Sciatic nerve (tissue), 2 donors: ENCODE measurements at regions not wholly inside any gene's neighbourhood (a gene's known extent, or its start where the extent isn't known, plus 50 kb on each side); places are given as distances from the start of the nearest gene placed in this dataset.

Experiments used
- ATAC-seq: fragments of 200-7000 bp; cut with Tn5 transposase; one replicate; pipeline ENCODE4 v1.9.1; 2020; ENCODE audit warnings: mild to moderate bottlenecking, moderate library complexity
- DNase-seq: peaks from one replicate; pipeline ENCODE4 v3.0.0-alpha.2; 2020; ENCODE audit warnings: low spot score
- intact Hi-C: fragments of 100-400 bp; cut with DNase I; formaldehyde crosslinking; loops from one replicate; pipeline ENCODE4 v1.14.2; 2022
- donor health status: DM: no; HTN: no; CAD: no.
- donor health status: DM: no; HTN: no; CAD: no.

DNA sequence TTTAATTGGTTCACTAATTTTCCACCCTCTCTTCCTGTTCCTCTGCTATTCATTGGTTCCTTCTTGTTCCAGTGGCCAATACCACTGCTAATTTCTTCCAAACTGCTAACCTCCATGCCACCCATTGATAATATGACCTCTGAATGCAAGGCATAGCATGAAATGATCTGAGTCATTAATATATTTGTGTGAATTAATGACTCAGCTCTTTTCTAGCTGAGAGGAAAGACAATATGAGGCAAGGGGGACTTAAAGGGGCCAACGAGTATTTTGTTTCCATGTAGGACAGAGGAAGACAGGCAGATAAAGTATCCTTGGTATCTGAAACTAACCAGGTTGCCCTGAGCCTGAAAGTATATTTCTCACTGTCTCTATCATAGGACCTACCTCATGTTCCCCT lies 154.3 kb upstream of the BRINP1 start:
- intact Hi-C loops: no loop called here
- DNase-seq (no peak), ATAC-seq (no peak)

- intact Hi-C loops: no loop called here
- ATAC-seq (no peak), DNase-seq (no peak)
Observed at GRCh38 chr9:119522381-119522780, 153.1 kb upstream of the BRINP1 start.

DNA sequence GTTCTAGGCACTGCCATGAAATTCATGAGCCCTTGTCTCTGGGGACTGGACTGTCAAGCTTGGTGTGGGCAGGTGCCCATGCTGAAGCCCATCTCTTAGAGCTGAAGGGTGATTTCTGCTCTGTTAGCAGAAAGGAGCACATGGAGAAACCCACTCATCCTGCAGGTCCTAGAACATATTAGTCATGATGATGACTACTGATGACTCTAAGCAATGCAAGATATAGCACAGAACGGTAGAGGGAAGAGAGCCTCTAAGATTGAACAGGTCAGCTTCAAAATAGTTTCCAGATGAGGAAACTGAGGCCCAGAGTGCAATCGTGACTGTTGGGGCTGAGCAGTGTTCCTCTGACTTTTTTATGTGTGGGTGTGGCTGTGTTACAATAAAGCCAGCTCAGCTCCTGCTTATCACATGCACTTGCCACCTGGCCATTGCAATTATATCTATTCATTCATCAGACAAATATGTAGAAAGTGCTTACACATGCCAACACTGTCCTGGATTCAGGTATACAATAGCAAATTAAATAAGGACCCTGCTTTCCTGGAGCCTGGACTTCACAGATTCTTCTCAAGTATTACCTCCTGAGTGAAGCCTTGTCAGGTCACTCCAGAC lies 140.2 kb upstream of the BRINP1 start:
- DNase-seq (no peak), ATAC-seq (no peak)
- intact Hi-C loops: no loop called here

DNA sequence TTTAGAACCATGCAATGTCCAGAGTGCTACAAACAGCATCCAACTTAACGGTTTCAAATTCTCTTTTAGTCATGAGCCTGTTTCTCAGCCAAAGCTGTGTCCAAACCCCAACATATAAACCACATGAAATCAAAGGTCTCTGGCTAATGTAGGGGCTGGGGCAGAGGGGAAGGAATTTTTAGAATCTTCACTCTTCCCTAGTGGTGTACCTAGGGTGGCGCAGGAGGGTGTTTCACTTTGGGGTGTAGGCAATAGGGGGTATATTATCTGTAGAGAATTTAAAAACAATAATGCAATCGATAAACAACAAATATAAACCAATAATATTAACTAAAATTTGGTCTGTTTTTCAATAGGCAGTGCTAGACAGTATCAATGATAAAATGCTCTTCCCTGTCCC lies 132.1 kb upstream of the BRINP1 start:
- ATAC-seq (no peak), DNase-seq (no peak)
- intact Hi-C loops: no loop called here

GRCh38 chr9:119500072-119500771 lies 131.0 kb upstream of the BRINP1 start:
- no peak for DNase-seq
- no peak for ATAC-seq
- intact Hi-C loops: no loop called here

DNA sequence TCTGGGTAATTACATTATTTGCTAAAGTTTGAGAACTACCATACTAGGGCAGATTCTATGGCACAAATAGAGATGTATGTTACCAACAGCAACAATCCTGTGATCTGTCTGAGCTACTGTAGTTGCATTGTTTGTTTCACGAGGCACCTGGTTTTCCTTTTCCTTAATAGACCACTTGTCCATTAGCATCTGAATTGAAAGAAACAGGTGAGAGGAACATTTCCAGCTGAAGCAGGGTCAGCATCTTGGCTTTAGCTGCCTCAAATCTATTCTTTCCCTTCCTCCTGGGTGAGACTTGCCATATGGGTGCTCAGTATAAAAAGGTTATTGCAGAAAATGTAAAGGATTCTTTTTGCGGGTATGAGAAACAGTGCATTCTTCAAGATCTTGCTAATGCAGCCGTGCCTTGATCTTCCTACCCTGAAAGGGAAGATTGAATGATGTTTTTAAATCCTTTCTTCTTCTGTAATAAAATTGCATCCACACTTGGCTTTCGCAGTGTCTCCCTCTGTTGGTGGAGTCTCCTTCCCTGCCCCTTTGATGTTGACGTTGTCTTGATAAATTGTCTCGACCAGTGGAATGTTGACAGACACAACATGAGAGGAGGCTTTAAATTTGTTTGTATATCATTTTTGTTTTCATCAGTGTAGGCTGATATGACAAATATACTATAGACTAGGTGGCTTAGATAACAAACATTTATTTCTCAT lies 118.0 kb upstream of the BRINP1 start:
- ATAC-seq (no peak), DNase-seq (no peak)
- intact Hi-C loops: no loop called here

DNA sequence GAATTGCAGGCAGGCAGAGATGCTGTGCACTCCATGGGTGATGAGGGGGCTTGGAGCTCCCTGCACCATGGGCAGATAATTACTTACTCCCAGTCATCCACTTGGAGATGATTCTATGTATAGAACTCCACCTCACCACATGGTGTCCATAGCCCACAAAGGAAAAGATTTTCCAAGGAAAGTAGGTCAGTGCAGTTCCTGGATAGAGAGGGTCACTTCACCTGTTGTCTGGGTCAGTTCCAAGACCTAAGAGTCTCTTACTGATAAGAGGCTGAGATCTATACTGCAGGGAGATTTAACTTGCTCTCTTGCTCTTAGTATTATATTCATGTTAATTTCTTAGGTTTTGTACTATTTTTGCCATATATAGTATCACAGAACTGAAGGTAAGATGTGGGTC lies 113.9 kb upstream of the BRINP1 start:
- no peak for DNase-seq
- no peak for ATAC-seq
- intact Hi-C loops: no loop called here

- DNase-seq (no peak), ATAC-seq (no peak)
- intact Hi-C loops: no loop called here
Observed at GRCh38 chr9:119477197-119477596, 108.0 kb upstream of the BRINP1 start.

- DNase-seq: no peak
- intact Hi-C loops: no loop called here
- ATAC-seq: no peak
Observed at GRCh38 chr9:119458068-119458467, 88.8 kb upstream of the BRINP1 start.

GRCh38 chr9:119453980-119454379 lies 84.7 kb upstream of the BRINP1 start:
- ATAC-seq: no peak
- intact Hi-C loops: no loop called here
- DNase-seq: no peak

DNA sequence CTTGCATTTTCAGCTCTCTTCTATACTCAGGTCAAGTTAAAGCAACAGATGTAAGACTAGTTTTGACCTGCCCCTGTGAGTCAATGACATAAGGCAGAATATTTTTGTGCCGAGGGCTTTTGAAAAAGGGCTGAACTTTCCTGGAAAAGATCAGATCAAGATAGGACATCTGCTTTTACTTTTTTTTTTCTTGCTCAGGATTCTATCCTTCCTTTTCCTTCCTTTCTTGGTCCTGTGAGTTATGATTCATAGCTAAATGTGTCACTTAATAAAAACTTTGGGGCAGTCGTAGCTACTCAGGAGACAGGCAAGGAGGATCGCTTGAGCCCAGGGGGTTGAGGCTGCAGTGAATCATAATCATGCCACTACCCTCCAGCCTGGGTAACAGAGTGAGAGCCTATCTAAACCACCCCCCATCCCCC lies 84.3 kb upstream of the BRINP1 start:
- DNase-seq: no peak
- ATAC-seq: no peak
- intact Hi-C loops: no loop called here

DNA sequence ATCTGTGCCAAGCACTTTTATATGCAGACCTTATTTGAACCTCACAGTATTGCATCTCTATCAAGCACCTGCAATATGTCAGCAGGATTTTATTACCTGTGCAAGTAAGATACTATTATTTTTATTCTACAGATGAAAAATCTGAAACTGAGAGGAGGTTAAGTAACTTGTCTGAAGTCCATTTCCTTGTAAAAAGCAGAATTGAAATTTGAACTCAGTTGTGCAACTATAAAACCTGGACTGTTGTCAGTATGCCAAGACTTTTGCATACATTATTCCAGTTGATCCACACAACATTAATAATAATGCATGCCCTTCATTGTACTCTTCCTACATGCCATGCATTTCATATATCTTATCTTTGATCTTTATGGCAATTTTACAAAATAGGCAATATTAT lies 82.2 kb upstream of the BRINP1 start:
- no peak for ATAC-seq
- no peak for DNase-seq
- intact Hi-C loops: no loop called here

- DNase-seq (no peak), ATAC-seq (no peak)
- intact Hi-C loops: no loop called here
Observed at GRCh38 chr9:119443179-119443578, 73.9 kb upstream of the BRINP1 start.

GRCh38 chr9:119441832-119442231 lies 72.6 kb upstream of the BRINP1 start:
- ATAC-seq (no peak), DNase-seq (no peak)
- intact Hi-C loops: no loop called here

GRCh38 chr9:119441338-119441737 lies 72.1 kb upstream of the BRINP1 start:
- intact Hi-C loops: no loop called here
- DNase-seq (no peak), ATAC-seq (no peak)

- intact Hi-C loops: no loop called here
- DNase-seq (no peak), ATAC-seq (no peak)
Observed at GRCh38 chr9:119436261-119436660, 67.0 kb upstream of the BRINP1 start.

DNA sequence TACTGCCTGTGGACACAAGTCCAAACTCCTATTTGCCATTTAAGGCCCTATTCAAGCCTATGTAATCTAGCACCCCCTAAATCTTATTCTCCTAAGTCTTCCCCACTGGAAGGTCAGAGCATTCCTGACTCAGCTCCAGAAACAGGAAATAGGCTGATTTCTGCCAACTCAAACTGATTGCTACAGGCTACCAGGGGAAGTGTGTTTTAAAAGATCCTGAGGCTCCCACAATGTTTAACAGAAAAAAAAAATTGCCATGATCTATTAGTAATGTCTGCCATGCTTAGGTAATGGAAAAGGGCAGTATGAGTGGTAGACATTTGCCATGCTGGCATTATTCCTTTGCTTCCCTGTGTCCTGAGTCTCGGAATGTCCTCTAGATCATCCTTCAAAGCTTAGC lies 65.8 kb upstream of the BRINP1 start:
- ATAC-seq: no peak

DNA sequence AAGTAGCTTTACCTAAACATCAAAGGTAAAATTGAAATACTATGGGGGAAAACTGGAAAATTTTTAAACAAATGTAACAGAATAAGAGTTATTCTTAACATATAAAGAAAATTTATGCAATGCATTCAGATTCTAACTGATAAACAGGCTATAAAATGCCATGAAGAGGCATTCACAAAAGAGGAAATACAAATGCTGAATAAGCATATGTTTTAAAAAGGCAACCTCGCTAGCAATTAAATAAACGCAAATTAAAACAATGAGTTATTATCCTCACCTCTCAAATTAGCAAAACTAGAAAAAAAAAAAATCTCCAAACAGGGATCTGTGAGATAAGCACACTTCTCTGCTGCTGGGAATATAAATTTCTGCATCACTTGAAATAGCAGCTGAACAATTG lies 63.2 kb upstream of the BRINP1 start:
- ATAC-seq: no peak
- DNase-seq: no peak
- intact Hi-C loops: no loop called here

More for the DNA sequence above, 65.8 kb upstream of the BRINP1 start:
- intact Hi-C loops: no loop called here
- no peak for DNase-seq

DNA sequence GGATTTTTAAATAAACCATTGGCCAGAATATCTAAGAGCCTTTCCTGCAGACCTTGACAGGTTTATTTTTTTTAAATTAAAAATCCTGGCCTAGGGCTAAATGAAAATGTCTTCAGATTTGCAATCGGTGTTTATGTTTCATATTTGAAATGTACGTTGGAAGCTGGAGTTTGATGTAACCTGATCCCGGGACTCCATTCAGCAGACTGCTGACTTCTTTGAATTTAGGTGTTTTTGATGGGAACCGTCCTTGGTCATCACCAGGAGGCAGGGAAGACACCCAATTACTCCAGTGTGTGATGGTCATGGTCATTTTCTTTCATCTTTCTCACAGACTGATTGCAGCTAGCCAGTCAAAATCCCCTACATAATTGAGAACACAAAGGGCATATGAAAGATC lies 60.1 kb upstream of the BRINP1 start:
- ATAC-seq (no peak), DNase-seq (no peak)
- intact Hi-C loops: no loop called here

- DNase-seq (no peak), ATAC-seq (no peak)
- intact Hi-C loops: no loop called here
Observed at GRCh38 chr9:119420231-119420630, 51.0 kb upstream of the BRINP1 start.
